Loucy (cell line): ENCODE measurements at regions not wholly inside any gene's neighbourhood (a gene's known extent, or its start where the extent isn't known, plus 50 kb on each side); places are given as distances from the start of the nearest gene placed in this dataset.

ENCODE experiments used
- H2AFZ ChIP-seq: fragments of 200-600 bp; sonication (generic); 2 replicates; pipeline ENCODE4 v1.6.0; 2016; ENCODE audit warnings: antibody characterized with exemption, mild to moderate bottlenecking, low read length, moderate library complexity
- H3F3A ChIP-seq: fragments of 200-600 bp; 2 replicates; pipeline ENCODE4 v1.6.0; 2016; ENCODE audit warnings: antibody characterized with exemption, low read depth, mild to moderate bottlenecking
- H3K27me3 ChIP-seq: fragments of 200-600 bp; sonication (generic); 2 replicates; pipeline ENCODE4 v1.6.1; 2014; ENCODE audit warnings: low read length, mild to moderate bottlenecking; ENCODE audit not compliant: insufficient read depth, poor library complexity, severe bottlenecking
- H3K36me3 ChIP-seq: fragments of 200-600 bp; sonication (generic); 2 replicates; pipeline ENCODE4 v1.6.1; 2016; ENCODE audit warnings: low read length; ENCODE audit not compliant: insufficient read depth
- H3K4me1 ChIP-seq: fragments of 200-600 bp; sonication (generic); 2 replicates; pipeline ENCODE4 v1.5.1; 2014; ENCODE audit warnings: low read length, mild to moderate bottlenecking; ENCODE audit not compliant: insufficient read depth, poor library complexity, severe bottlenecking
- H3K4me2 ChIP-seq: fragments of 200-600 bp; sonication (generic); 2 replicates; pipeline ENCODE4 v1.6.0; 2014; ENCODE audit warnings: antibody characterized with exemption, low read length, low read depth, mild to moderate bottlenecking; ENCODE audit not compliant: poor library complexity, severe bottlenecking
- H3K4me3 ChIP-seq: fragments of 200-600 bp; sonication (generic); 2 replicates; pipeline ENCODE4 v1.5.1; 2014; ENCODE audit warnings: low read length, mild to moderate bottlenecking, mixed read lengths; ENCODE audit not compliant: poor library complexity, severe bottlenecking
- H3K79me2 ChIP-seq: fragments of 200-600 bp; sonication (generic); 2 replicates; pipeline ENCODE4 v1.6.1; 2014; ENCODE audit warnings: low read length; ENCODE audit not compliant: insufficient read depth
- H3K9ac ChIP-seq: fragments of 200-600 bp; sonication (generic); 2 replicates; pipeline ENCODE4 v1.6.0; 2014; ENCODE audit warnings: mild to moderate bottlenecking, low read depth, low read length, moderate library complexity; ENCODE audit not compliant: poor library complexity, severe bottlenecking
- H3K9me2 ChIP-seq: fragments of 200-600 bp; sonication (generic); replicated peaks from 2 replicates; pipeline ENCODE4 v1.6.1; 2016; ENCODE audit warnings: low read depth, low read length, mixed read lengths
- H3K9me3 ChIP-seq: fragments of 200-600 bp; sonication (generic); 2 replicates; pipeline ENCODE4 v1.6.1; 2014; ENCODE audit warnings: mild to moderate bottlenecking, antibody characterized with exemption, low read length, low read depth; ENCODE audit not compliant: insufficient read depth
- H4K20me1 ChIP-seq: fragments of 200-600 bp; sonication (generic); 2 replicates; pipeline ENCODE4 v1.6.0; 2014; ENCODE audit warnings: antibody characterized with exemption, low read length, mild to moderate bottlenecking; ENCODE audit not compliant: insufficient read depth, poor library complexity, severe bottlenecking
- EZH2phosphoT487 ChIP-seq: fragments of 200-600 bp; IDR thresholded peaks from 2 replicates; pipeline ENCODE4 v1.6.1; 2018; ENCODE audit warnings: antibody characterized with exemption, mild to moderate bottlenecking, moderate library complexity, borderline replicate concordance
- TF ChIP-seq, protein P1 (sequence below): fragments of 200-600 bp; sonication (generic); conservative IDR thresholded peaks from 2 replicates; pipeline ENCODE4 v1.5.1; 2014; ENCODE audit warnings: mild to moderate bottlenecking, antibody characterized with exemption, low read length

DNA sequence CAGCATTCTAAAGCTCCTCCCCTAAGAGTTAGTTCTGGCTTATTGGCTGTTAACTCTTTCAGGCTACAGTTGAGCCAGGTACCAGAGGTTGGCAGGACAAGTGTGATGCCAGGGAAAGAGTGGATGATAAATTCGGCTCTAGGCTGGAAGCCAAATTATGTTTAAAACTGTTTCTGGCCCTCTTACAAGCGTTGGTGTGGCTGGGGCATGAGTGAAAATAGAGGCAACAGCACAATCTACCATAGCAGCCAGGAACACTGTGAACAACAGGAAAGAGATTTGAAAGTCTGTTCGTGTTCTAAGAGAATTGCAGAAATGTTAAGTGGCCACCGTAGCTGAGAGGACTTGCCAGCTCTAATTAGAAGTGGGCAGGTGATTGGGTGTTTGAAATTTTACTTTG lies 84.2 kb downstream of the CDC7 start:
- Histone ChIP-seq H3K27me3 (no peaks in the 10 kb centered on the region), H4K20me1 (no peaks in the 10 kb centered on the region), H3K9ac (no peak overlapping the region), H3K79me2 (no peaks in the 10 kb centered on the region), H3K4me1 (peaks cover 33% of the 10 kb centered on the region), H3K4me3 (no peak overlapping the region), H3F3A (no peaks in the 10 kb centered on the region), H3K4me2 (no peak overlapping the region), H3K9me2 (no peaks in the 10 kb centered on the region), H3K36me3 (no peaks in the 10 kb centered on the region), H3K9me3 (no peaks in the 10 kb centered on the region), H2AFZ (peak overlapping the region; percentile 71)
- TF ChIP-seq, protein P1, sequence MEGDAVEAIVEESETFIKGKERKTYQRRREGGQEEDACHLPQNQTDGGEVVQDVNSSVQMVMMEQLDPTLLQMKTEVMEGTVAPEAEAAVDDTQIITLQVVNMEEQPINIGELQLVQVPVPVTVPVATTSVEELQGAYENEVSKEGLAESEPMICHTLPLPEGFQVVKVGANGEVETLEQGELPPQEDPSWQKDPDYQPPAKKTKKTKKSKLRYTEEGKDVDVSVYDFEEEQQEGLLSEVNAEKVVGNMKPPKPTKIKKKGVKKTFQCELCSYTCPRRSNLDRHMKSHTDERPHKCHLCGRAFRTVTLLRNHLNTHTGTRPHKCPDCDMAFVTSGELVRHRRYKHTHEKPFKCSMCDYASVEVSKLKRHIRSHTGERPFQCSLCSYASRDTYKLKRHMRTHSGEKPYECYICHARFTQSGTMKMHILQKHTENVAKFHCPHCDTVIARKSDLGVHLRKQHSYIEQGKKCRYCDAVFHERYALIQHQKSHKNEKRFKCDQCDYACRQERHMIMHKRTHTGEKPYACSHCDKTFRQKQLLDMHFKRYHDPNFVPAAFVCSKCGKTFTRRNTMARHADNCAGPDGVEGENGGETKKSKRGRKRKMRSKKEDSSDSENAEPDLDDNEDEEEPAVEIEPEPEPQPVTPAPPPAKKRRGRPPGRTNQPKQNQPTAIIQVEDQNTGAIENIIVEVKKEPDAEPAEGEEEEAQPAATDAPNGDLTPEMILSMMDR: no peak
- TF ChIP-seq EZH2phosphoT487: no peak

DNA sequence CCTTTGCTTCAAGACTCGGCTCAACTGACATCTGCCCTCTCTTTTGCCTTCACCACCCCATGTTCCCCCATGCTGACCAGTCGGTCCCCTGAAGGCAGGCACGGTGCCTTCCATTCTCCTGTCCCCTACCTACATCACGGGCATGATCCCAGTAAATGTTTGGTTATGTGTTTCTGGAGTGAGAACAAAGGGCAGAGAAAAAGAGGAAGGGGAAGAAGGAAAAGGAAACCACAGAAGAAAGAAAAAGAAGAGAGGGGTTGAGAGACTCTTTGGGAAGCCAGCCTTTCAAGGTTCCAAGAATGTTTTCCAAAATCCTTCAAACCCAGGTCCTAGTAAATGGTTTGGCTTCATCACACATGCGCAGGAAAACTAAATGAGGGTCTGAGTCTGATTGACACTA lies 84.9 kb downstream of the CDC7 start:
- H3K79me2 ChIP-seq: no peaks in the 10 kb centered on the region
- no peaks in the 10 kb centered on the region for H4K20me1 ChIP-seq
- H3K9me3 ChIP-seq: no peaks in the 10 kb centered on the region
- H3K27me3 ChIP-seq: no peaks in the 10 kb centered on the region
- no peaks in the 10 kb centered on the region for H3K36me3 ChIP-seq
- H3K9me2 ChIP-seq: no peaks in the 10 kb centered on the region
- no peak for TF ChIP-seq EZH2phosphoT487
- TF ChIP-seq, protein P1: no peak
- H3K9ac ChIP-seq: no peak overlapping the region
- H3K4me2 ChIP-seq: no peak overlapping the region
- peak overlapping the region; percentile 71; the same call in 1 of the 2 replicates for H2AFZ ChIP-seq
- no peak overlapping the region for H3K4me3 ChIP-seq
- H3F3A ChIP-seq: no peaks in the 10 kb centered on the region
- H3K4me1 ChIP-seq: peaks cover 33% of the 10 kb centered on the region

DNA sequence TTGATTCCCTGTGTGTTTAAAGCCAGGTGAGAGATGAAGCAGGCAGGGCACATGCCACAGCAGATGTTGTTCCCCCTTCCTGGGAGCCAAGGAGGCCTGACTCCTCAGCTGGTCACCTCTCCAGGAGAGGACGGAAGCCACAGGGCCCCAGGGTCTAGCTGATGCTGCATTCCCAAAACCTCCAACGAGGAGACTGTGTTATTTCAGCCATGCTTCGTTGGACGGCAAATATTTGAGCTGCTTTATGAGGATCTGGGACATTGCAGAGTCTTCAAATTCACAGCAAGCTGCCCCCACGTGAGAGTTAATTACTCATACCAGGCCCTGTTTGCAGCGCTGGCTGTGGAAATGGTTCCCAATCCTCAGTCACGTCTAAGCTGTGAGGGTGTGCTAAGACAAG lies 85.3 kb downstream of the CDC7 start:
- Histone ChIP-seq H3K4me3 (no peak overlapping the region), H3K27me3 (no peaks in the 10 kb centered on the region), H3F3A (no peaks in the 10 kb centered on the region), H4K20me1 (no peaks in the 10 kb centered on the region), H3K9me3 (no peaks in the 10 kb centered on the region), H3K9me2 (no peaks in the 10 kb centered on the region), H3K79me2 (no peaks in the 10 kb centered on the region), H3K36me3 (no peaks in the 10 kb centered on the region), H3K4me1 (peaks cover 33% of the 10 kb centered on the region), H2AFZ (no peak overlapping the region), H3K9ac (no peak overlapping the region), H3K4me2 (no peak overlapping the region)
- no peak for TF ChIP-seq EZH2phosphoT487
- TF ChIP-seq, protein P1: no peak
